HL-60 (cell line): ENCODE measurements at regions not wholly inside any gene's neighbourhood (a gene's known extent, or its start where the extent isn't known, plus 50 kb on each side); places are given as distances from the start of the nearest gene placed in this dataset.

Experiments
- GABPA ChIP-seq: IDR thresholded peaks from 2 replicates; pipeline ENCODE4 v1.6.1; 2012; ENCODE audit warnings: low read depth
- TF ChIP-seq, protein P1 (sequence below): IDR thresholded peaks from one replicate; pipeline ENCODE4 v1.5.1; 2011; ENCODE audit warnings: low read length, control low read depth, inconsistent platforms; ENCODE audit not compliant: insufficient read depth

- TF ChIP-seq, protein P1, sequence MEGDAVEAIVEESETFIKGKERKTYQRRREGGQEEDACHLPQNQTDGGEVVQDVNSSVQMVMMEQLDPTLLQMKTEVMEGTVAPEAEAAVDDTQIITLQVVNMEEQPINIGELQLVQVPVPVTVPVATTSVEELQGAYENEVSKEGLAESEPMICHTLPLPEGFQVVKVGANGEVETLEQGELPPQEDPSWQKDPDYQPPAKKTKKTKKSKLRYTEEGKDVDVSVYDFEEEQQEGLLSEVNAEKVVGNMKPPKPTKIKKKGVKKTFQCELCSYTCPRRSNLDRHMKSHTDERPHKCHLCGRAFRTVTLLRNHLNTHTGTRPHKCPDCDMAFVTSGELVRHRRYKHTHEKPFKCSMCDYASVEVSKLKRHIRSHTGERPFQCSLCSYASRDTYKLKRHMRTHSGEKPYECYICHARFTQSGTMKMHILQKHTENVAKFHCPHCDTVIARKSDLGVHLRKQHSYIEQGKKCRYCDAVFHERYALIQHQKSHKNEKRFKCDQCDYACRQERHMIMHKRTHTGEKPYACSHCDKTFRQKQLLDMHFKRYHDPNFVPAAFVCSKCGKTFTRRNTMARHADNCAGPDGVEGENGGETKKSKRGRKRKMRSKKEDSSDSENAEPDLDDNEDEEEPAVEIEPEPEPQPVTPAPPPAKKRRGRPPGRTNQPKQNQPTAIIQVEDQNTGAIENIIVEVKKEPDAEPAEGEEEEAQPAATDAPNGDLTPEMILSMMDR: no peak
- TF ChIP-seq GABPA: no peak
These were observed 77.1 kb upstream of the CALM2 start for GRCh38 chr2:47253447-47253846.
